Endodermal cell (in vitro differentiated cells): ENCODE measurements at regions not wholly inside any gene's neighbourhood (a gene's known extent, or its start where the extent isn't known, plus 50 kb on each side); places are given as distances from the start of the nearest gene placed in this dataset.

Experiments
- DNase-seq: peaks from one replicate; pipeline ENCODE4 v3.0.0-alpha.2; 2017
- H3K27ac ChIP-seq: 2 replicates; pipeline ENCODE4 v1.5.1; 2013; ENCODE audit warnings: mild to moderate bottlenecking, low read depth, low read length, moderate library complexity
- H3K27me3 ChIP-seq: 2 replicates; pipeline ENCODE4 v1.6.1; 2013; ENCODE audit warnings: mild to moderate bottlenecking, low read length, moderate library complexity; ENCODE audit not compliant: insufficient read depth, control insufficient read depth, poor library complexity, severe bottlenecking
- H3K36me3 ChIP-seq: 2 replicates; pipeline ENCODE4 v1.7.0; 2013; ENCODE audit warnings: mild to moderate bottlenecking, low read length, moderate library complexity; ENCODE audit not compliant: control insufficient read depth, insufficient read depth
- H3K4me1 ChIP-seq: one replicate; pipeline ENCODE4 v1.7.0; 2013; ENCODE audit warnings: low read length; ENCODE audit not compliant: control insufficient read depth, insufficient read depth
- H3K4me3 ChIP-seq: 2 replicates; pipeline ENCODE4 v1.5.1; 2013; ENCODE audit warnings: mild to moderate bottlenecking, low read length, moderate library complexity
- H3K9ac ChIP-seq: 2 replicates; pipeline ENCODE4 v1.6.1; 2013; ENCODE audit warnings: mild to moderate bottlenecking, low read length, moderate library complexity; ENCODE audit not compliant: poor library complexity, severe bottlenecking; ENCODE audit errors: extremely low read depth
- H3K9me3 ChIP-seq: 2 replicates; pipeline ENCODE4 v1.6.1; 2013; ENCODE audit warnings: mild to moderate bottlenecking, low read length, moderate library complexity; ENCODE audit not compliant: control insufficient read depth
- H3K27ac Mint-ChIP-seq: 2 replicates; pipeline ENCODE4 v1.8.0; 2020; ENCODE audit warnings: mixed read lengths
- H3K27me3 Mint-ChIP-seq: 2 replicates; pipeline ENCODE4 v1.8.0; 2021; ENCODE audit warnings: mild to moderate bottlenecking, mixed read lengths; ENCODE audit not compliant: insufficient read depth
- H3K36me3 Mint-ChIP-seq: 2 replicates; pipeline ENCODE4 v1.8.0; 2020; ENCODE audit warnings: low read depth, mixed read lengths
- H3K4me1 Mint-ChIP-seq: 2 replicates; pipeline ENCODE4 v1.8.0; 2020; ENCODE audit warnings: mixed read lengths
- H3K4me3 Mint-ChIP-seq: 2 replicates; pipeline ENCODE4 v1.8.0; 2020; ENCODE audit warnings: mild to moderate bottlenecking, moderate library complexity, mixed read lengths
- H3K9me3 Mint-ChIP-seq: 2 replicates; pipeline ENCODE4 v1.8.0; 2020; ENCODE audit warnings: mild to moderate bottlenecking, mixed read lengths
- WGBS, 2 experiments: methylation state at CpG; one replicate each; pipeline versions ENCODE4 v1.1.5 to v1.1.7; 2013; ENCODE audit warnings: missing lambda C conversion rate in 2 of 2, mixed read lengths in 1 of 2; ENCODE audit not compliant: insufficient coverage in 1 of 2, insufficient read length in 1 of 2; 5-methylcytosine and 5-hydroxymethylcytosine counted together
- TF ChIP-seq, protein P1 (sequence below): fragments of 200-600 bp; sonication (generic); conservative IDR thresholded peaks from 2 replicates; pipeline ENCODE4 v1.5.0; 2021; ENCODE audit warnings: antibody characterized with exemption, mild to moderate bottlenecking

DNA sequence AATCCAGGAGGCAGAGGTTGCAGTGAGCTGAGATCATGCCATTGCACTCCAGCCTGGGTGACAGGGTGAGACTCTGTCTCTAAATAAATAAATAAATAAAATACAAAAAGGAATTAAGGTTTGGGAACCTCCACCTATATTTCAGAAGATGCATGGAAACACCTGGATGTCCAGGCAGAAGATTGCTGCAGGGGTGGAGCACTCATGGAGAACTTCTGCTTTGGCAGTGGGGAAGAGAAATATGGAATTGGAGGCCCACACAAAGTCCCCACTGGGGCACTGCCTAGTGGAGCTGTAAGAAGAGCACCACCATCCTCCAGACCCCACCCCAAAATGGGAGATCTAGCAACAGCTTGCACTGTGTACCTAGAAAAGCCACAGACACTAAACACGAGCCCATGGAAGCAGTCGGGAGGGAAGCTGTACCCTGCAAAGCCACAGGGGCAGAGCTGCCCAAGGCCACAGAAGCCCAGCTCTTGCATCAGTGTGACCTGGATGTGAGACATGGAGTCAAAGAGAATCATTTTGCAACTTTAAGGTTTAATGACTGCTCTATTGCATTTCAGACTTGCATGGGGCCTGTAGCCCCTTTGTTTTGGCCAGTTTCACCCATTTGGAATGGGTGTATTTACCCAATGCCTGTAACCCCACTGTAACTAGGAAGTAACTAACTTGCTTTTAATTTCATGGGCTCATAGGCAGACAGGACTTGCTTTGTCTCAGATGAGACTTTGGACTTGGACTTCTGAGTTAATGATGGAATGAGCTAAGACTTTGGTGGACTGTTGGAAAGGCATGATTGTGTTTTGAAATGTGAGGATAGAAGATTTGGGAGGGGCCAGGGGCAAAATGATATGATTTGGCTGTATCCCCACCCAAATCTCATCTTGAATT is 265.3 kb downstream of the ZEB2 start:
- H3K9me3 Mint-ChIP-seq, result peaks cover 70% of the 10 kb centered on the region
- H3K27me3 Mint-ChIP-seq, result no peaks in the 10 kb centered on the region
- H3K36me3 Mint-ChIP-seq, result peaks cover 41% of the 10 kb centered on the region
- Histone ChIP-seq H3K9me3 (peaks cover 66% of the 10 kb centered on the region), H3K4me1 (no peaks in the 10 kb centered on the region), H3K36me3 (no peaks in the 10 kb centered on the region), H3K4me3 (peak overlapping the region; percentile 58), H3K27ac (no peak overlapping the region), H3K9ac (no peak overlapping the region), H3K27me3 (no peaks in the 10 kb centered on the region)
- TF ChIP-seq, protein P1, sequence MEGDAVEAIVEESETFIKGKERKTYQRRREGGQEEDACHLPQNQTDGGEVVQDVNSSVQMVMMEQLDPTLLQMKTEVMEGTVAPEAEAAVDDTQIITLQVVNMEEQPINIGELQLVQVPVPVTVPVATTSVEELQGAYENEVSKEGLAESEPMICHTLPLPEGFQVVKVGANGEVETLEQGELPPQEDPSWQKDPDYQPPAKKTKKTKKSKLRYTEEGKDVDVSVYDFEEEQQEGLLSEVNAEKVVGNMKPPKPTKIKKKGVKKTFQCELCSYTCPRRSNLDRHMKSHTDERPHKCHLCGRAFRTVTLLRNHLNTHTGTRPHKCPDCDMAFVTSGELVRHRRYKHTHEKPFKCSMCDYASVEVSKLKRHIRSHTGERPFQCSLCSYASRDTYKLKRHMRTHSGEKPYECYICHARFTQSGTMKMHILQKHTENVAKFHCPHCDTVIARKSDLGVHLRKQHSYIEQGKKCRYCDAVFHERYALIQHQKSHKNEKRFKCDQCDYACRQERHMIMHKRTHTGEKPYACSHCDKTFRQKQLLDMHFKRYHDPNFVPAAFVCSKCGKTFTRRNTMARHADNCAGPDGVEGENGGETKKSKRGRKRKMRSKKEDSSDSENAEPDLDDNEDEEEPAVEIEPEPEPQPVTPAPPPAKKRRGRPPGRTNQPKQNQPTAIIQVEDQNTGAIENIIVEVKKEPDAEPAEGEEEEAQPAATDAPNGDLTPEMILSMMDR, result no peak
- DNase-seq, result no peak
- H3K27ac Mint-ChIP-seq, result no peak overlapping the region
- WGBS, 2 experiments, result 94 to 100% methylated on average over 2 of the region's 2 CpGs
- no peak overlapping the region for H3K4me3 Mint-ChIP-seq
- H3K4me1 Mint-ChIP-seq, result no peaks in the 10 kb centered on the region

DNA sequence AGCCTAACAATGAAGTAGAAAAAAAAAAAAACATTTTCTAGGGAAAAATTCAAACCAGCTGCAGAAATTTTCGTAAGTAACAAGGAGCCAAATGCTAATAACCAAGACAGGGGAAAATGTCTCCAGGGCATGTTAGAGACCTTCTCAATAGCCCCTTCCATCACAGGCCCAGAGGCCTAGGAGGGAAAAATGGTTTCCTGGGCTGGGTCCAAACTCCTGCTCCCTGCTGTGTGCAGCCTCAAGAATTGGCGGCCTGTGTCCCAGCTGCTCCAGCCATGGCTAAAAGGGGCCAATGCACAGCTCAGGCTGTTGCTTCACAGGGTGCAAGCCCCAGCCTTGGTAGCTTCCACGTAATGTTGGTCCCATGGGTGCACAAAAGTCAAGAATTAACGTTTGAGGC is 266.2 kb downstream of the ZEB2 start:
- Histone ChIP-seq H3K36me3 (no peaks in the 10 kb centered on the region), H3K9ac (no peak overlapping the region), H3K4me1 (no peaks in the 10 kb centered on the region), H3K27ac (no peak overlapping the region), H3K27me3 (no peaks in the 10 kb centered on the region), H3K9me3 (peaks cover 61% of the 10 kb centered on the region), H3K4me3 (peak overlapping the region; percentile 41)
- Mint-ChIP-seq H3K27ac (no peak overlapping the region), H3K4me1 (no peaks in the 10 kb centered on the region), H3K36me3 (peaks cover 37% of the 10 kb centered on the region), H3K27me3 (no peaks in the 10 kb centered on the region), H3K9me3 (peaks cover 66% of the 10 kb centered on the region), H3K4me3 (no peak overlapping the region)
- TF ChIP-seq, protein P1, result no peak
- 92 to 96% methylated on average over 2 to 4 of the region's 4 CpGs for WGBS, 2 experiments
- DNase-seq, result no peak

DNA sequence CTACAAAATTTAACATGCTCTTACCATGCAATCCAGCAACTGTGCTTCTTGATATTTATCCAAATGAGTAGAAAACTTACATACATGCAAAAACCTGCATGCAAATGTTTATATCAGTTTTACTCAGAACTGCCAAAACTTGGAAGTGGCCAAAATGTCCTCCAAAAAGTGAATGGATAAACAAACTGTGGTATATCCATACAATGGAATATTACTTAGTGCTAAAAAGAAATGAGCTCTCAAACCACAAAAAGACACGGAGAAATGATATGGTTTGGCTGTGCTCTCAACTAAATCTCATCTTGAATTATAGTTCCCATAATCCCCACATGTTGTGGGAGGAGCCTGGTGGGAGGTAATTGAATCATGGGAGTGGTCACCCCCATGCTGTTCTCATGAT is 267.2 kb downstream of the ZEB2 start:
- 100% methylated on average over 1 of the region's 1 CpG; no CpG with 5 or more reads in 1 of the 2 experiments for WGBS, 2 experiments
- H3K27ac ChIP-seq, result no peak overlapping the region
- H3K9me3 ChIP-seq, result peaks cover 51% of the 10 kb centered on the region
- no peaks in the 10 kb centered on the region for H3K27me3 ChIP-seq
- no peak overlapping the region for H3K4me3 Mint-ChIP-seq
- H3K27me3 Mint-ChIP-seq, result no peaks in the 10 kb centered on the region
- H3K4me3 ChIP-seq, result peak overlapping the region; percentile 41
- H3K9me3 Mint-ChIP-seq, result peaks cover 56% of the 10 kb centered on the region
- no peak overlapping the region for H3K9ac ChIP-seq
- H3K36me3 Mint-ChIP-seq, result peaks cover 32% of the 10 kb centered on the region
- DNase-seq, result no peak
- H3K27ac Mint-ChIP-seq, result no peak overlapping the region
- TF ChIP-seq, protein P1, result no peak
- H3K4me1 Mint-ChIP-seq, result no peaks in the 10 kb centered on the region
- H3K4me1 ChIP-seq, result no peaks in the 10 kb centered on the region
- no peaks in the 10 kb centered on the region for H3K36me3 ChIP-seq
